ENCODE measurements at regions not wholly inside any gene's neighbourhood (a gene's known extent, or its start where the extent isn't known, plus 50 kb on each side); places are given as distances from the start of the nearest gene placed in this dataset.
A peak's percentile ranks its signal among the peaks of the same experiment; 100 is the strongest.
"Not testable (repeated sequence)": the region's sequence is repeated elsewhere in the genome, so short reads cannot be mapped to it uniquely, and the experiment has no call there.

DNA sequence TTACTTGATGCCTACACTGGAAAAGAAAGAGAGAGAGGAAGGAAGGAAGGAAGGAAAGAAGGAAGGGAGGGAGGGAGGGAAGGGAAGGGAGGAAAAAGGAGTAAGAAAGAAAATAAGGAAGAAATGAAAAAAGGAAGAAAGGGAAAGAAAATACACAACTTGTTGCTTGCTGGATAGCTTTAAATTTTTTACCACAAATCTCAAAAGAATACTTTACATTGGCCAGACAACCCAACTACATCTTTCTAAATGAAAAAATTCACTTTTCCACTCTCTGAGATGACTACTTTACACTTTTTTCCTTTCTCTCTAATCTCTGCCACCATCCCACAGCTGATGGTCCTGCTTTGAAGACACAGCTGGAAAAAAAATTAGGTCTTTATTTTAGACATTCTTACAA, 228.9 kb upstream of the FAM78B start:
- no peak for DNase-seq

DNA sequence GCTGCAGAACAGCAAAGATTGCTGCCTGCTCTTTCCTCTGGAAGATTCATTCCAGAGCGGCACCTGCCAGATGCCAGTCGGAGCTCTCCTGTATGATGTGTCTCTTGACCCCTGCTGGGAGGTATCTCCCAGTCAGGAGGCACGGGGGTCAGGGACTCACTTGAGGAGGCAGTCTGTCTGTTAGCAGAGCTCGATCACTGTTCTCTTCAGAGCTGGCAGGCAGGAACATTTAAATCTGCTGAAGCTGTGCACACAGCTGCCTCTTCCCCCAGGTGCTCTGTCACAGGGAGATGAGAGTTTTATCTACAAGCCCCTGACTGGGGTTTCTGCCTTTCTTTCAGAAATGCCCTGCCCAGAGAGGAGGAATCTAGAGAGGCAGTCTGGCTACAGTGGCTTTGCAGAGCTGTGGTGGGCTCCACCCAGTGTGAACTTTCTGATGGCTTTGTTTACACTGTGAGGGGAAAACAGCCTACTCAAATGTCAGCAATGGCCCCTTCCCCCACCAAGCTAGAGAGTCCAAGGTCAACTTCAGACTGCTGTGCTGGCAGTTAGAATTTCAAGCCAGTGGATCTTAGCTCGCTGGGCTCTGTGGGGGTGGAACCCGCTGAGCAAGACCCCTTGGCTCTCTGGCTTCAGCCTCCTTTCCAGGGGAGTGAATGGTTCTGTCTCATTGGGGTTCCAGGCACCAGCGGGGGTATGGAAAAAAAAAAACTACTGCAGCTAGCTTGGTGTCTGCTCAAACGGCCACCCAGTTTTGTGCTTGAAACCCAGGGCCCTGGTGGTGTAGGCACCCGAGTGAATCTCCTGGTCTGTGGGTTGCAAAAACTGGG, 242.7 kb upstream of the FAM78B start:
- DNase-seq = not testable (repeated sequence)

DNA sequence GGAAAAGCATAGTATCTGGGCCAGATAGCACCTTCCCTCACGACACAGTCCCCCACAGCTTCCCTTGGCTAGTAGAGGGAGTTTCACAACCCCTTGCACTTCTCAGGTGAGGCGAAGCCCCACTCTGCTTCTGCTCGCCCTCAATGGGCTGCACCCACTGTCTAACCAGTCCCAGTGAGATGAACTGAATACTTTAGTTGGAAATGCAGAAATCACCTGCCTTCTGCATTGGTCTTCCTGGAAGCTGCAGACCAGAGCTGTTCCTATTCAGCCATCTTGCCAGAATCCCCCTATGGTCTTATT, 243.2 kb upstream of the FAM78B start:
- no peak for DNase-seq

DNA sequence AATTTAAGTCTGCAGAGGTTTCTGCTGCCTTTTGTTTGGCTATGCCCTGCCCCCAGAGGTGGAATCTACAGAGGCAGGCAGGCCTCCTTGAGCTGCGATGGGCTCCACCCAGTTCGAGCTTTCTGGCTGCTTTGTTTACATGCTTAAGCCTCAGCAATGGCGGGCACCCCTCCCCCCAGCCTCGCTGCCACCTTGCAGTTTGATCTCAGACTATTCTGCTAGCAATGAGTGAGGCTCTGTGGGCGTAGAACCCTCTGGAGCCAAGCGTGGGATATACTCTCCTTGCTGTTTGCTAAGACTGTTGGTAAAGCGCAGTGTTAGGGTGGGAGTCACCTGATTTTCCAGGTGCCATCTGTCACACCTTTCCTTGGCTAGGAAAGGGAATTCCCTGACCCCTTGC, 250.0 kb upstream of the FAM78B start:
- DNase-seq = not testable (repeated sequence)

DNA sequence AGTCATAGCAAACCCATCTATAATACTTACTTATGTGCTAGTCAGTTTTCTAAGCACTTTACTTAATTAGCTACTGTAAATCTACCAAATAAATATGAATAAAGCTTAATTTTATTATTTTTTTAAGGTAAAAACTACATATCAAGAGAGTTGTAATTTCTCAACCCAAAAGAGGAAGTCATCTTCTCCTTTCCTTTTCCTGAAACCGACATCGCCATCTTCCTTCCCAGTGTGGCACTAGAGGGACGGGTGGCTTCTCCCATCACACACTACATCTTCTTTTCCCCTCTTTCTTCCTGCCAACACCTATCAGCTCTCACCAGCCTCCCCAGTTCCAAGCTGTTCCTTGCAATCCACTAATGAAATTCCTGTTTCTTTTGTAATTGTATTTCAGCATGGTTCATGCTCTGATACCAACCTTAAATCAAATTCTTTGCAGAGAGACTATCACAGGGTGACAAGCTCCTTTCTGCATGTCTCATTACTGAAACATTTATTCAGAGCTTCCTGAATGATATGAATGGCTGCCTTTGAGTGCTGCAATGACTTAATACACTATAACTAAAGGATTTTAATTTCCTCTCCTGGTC, 251.6 kb upstream of the FAM78B start:
- DNase-seq = no peak

DNA sequence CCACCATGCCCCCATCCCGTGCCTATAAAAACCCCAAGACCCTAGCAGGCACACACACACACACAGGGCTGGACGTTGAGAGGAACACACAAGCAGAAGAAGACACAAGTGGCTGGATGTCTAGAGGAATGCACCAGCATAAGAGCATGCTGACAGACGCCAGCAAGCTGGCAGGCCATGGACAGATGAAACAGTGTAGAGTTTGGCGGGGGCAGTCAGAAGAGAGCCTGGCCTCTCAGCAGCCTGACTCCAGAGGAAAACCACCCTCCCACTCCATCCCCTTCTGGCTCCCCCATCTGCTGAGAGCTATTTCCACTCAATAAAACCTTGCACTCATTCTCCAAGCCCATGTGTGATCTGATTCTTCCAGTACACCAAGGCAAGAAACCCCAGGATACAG, 255.8 kb upstream of the FAM78B start:
- DNase-seq = not testable (repeated sequence)

DNA sequence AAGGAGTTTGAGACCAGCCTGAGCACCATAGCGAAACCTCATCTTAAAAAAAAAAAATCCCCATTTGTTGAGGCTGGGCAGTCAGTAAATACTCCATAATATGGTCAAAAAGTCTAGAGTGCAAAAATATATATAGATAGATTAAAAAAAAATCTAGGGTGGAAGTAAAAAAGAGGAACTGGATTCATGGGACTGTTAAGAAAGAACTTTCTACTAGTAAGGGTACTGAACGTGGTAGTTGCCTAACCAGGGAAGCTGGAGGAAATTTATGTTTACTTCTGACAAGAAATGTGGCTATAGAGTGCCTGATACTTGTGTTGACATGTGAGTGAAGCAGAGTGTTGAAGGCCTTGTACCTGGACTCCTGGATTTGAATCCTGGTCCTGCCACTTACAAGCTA, 265.9 kb upstream of the FAM78B start:
- DNase-seq = no peak

DNA sequence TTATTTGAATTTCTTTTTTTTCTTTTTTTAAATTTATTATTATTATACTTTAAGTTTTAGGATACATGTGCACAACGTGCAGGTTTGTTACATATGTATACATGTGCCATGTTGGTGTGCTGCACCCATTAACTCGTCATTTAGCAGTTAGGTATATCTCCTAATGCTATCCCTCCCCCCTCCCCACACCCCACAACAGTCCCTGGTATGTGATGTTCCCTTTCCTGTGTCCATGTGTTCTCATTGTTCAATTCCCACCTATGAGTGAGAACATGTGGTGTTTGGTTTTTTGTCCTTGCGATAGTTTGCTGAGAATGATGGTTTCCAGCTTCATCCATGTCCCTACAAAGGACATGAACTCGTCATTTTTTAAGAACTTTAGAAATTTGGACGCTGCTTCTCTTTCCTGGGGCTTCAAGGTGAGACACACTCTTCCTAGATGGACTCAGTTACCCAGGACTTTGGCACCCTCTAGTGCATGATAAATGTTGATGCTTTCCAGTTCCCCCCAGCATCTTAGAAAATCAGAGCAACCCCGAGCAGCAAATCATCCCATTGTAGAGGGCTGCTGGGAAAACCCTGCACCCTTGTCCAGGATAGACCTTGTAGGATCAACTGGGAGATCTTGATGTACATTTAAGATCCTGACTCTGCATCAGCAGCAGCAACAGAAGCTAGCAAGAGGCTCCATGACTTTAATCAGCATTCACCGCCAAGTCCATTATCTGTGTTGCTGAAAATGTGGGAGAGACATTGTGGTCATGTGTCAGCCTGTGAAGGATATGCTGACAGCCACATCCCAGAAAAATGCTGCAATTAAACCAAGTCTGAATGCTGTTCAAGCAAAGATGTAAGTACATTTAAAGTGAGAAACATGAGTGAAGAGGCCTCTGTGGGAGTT, 266.9 kb upstream of the FAM78B start:
- peak; percentile 19 for DNase-seq

DNA sequence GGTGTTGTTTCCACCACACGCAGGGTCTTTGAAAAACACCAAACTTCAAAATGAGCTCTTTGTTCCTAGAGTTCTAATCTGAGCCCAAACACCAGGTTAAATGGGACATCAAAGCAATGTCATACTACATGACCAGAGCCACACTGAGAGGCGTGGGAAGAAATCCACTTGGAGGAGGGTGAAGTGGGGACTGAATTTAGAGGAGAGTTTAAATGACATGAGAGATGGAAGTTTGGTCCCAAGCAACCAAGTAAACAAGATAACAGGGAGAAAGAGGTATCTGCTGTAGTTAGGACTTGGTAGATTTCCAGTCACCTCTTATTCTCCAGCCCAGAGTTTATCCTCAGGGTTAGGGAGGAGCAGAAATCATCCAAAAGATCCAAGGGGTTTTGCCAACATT, 290.9 kb upstream of the FAM78B start:
- DNase-seq = no peak

DNA sequence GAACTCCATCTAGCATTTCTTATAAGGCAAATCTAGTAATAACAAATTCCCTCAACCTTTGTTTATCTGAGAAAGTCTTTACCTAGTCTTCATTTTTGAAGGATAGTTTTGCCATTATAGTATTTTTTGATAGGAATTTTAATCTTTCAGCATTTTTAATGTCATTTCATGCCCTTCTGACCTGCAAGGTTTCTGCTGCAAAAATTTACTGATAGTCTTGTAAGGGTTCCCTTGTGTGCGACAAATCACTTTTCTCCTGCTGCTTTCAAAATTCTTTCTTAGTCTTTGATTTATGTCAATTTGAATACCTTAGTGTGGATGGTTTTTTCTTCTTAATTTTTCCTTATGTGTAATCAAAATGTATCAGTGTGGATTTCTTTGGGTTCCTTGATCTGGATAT, 297.5 kb upstream of the FAM78B start:
- DNase-seq = no peak

DNA sequence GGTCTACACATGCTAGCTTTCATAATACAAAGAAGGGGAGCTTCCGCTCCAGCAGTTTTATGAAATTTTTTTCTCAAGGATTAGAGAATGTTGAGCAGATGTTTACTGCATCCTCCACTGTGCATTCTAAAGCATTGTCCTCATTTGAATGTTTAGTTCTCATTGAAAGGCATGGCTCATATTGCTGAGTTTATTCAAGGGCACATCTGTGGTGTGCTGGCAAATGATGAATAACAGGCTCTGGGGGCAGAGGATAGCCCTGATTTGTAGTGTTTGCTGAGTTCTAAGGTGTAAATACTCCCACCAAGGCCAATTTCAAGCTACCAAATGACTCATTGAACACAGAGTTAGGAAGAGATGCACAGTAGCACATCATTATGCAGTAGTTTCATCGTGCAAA, 303.2 kb upstream of the FAM78B start:
- no peak for DNase-seq

DNA sequence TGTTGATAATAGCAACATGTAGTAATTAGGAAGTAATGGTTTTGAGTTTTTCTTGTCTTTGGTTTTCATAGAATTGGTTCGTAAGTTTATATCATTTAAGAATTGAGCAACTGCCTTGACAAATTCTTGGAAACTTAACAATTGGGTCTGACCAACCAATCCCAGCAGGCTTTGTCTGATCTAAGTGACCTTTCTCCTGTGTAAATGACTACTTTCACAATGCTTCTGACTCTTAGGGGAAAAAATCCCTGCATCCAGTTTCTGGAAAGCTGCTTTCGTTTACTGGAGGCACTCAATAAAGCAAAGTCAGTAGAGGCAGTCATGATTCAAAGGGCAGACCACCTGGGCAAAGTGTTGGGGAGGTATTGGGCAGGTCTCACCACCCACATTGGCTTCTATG, 303.6 kb upstream of the FAM78B start:
- DNase-seq = no peak

DNA sequence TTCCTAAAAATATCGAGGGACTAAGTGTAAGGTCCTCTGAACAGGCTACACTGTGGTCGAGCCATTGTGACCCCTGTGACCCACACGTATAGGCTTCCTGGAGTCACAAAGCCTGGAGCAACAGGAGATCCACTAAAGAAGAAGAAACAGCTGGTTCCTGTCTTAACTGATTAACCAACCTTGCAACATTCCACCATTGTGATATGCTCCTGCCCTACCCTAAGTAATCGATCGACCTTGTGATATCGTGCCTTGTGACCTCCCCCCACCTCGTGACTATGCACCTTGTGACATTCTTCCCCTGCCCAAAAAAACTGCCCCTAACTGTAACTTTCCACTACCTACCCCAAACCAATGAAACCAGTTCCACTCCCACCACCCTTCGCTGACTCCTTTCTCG, 304.6 kb upstream of the FAM78B start:
- no peak for DNase-seq

DNA sequence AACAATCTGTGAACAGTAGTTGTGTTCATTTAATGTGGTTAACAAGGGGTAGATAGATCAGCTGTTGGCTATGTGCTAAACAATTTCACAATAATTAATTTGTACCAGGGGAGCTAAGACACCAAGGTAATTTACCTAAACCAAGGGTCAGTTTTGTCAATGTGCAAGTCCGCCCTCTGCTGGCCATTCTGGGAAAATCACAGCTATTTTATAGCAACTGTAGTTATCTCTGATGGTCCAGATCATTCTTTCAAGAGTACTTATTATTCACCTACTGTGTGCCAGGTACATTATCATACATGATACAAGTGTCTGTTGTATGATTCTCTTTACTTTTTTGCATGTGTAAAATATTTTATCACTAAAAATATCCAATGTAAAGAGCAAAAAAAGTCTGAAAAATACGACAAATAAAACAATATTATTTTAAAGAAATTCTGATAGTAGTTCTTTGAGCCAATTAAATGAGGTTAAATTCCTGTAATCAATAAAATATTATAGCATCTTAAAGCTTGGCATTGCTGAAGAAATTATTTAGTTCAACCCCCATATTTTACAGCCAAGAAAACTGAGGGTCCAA, 312.3 kb upstream of the FAM78B start:
- DNase-seq = peak; percentile 18

DNA sequence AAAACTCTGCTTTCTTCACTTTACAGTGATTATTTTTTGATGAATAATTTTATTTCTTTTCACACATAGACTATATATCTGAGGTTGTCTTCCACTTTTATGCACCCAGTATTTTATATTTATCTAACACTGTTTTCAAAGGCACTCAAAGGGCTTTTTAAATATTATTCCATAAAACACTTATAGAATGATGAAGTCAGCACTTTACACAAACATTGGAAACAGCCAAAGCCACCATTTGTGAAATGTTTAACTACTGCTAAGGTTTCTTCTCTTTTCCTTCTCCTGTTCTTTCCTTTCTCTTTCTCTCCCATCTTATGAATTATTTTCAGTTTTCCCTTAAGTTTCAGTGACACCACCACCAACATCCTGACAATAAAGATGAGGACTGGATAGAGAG, 317.7 kb upstream of the FAM78B start:
- no peak for DNase-seq

DNA sequence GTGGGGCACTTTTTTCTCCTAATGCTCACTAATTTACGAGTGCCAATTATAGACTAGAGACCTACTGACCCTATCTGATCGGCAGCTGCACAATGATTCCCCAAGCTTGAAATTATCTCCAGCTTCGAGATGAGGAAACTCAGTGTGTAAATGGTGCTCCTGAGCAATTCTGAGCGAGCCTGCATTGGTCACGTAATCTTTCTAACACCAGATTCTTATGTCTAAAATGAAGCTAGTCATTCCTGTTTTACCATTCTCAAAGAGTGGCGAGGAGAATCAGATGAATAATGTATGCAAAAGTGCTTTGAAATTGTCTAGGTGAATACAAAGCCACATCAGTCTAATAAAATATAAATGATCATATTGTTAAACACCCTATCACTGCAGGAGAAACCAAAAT, 318.1 kb upstream of the FAM78B start:
- no peak for DNase-seq

DNA sequence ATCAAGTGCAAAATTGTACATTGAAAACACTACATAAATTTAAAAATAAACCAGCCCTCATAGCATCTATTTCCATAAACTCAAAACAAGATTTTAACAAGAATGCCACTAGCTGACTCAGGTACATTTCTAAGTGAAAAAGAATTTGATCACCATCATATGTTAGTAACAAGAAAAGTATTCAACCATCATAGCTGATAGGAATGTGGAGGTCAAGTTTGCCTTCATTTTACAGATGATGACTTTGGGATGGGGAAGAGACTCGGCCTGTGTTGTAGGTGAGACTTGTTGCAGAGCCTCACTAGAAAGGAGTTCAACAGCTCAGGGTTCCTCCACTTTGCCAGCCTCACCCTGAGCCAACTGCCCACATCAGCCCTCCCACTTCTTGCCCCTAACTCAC, 318.8 kb upstream of the FAM78B start:
- no peak for DNase-seq

DNA sequence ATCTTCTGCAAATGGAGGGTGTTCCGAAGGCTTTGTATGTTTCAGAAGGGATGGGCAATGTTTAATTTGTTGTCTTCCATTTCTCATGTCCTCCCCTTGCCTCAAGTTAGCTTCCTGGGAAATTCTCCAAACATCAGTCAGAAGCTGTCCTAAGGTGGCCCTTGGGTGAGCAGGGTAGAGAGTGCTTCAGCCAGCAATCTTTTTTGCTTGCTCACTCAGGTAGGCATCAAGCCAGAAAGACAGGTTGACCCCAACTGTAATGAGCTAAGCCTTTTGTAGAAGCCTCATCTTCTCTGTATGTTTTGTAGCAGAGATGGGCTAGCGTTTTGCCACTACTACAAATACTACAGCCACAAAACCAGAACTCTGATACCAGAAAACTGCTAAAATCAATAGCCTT, 321.5 kb upstream of the FAM78B start:
- no peak for DNase-seq

DNA sequence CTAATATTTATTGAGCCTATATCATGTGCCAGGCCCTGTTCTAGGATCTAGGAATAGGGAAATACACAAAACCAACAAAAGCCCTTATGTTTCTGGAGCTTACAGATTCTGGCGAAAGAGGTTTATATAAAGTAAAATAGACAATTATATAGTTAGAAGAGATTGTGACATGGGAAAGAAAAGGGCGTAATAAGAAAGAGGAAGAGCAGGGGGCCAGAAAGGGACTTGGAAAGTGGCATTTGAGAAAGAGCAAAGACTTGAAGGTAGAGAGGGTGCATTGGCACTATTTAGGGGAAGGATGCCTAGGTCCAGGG, 322.5 kb upstream of the FAM78B start:
- no peak for DNase-seq

DNA sequence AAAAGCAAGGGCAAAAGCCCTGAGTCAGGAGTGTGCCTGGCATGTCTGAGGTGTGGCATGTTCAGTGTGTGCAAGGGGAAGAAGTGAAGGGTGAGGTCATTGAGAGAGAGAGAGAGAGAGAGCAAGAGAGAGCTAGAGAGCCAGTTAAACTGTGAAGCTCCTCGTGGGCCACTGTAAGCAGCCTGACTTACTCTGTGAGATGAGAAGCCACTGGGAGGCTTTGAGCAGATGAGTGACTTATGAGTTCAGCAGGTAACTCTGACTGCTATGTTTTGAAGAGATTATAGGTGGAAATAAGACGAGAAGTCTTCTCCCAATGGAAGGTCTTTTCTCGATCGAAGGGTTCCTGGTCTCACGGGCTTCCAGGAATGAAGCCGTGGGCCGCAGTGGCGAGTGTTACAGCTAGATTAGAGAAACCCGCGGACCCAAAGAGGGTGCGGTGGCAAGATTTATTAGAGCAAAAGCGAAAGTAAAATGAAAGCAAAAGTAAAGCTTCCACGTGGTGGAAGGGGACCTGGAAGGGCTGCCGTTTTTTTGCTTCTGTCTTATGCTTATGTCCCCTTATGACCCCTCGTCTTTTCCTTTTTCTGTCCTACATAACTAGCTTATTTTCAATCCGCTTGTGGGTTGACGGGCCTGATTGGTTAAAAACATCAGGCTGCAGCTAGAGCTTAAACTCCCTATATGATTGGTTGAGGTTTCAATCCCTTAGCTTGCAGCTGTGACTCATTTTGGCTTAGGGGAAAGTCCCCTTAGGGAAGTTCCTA, 323.1 kb upstream of the FAM78B start:
- DNase-seq = peak; percentile 26

DNA sequence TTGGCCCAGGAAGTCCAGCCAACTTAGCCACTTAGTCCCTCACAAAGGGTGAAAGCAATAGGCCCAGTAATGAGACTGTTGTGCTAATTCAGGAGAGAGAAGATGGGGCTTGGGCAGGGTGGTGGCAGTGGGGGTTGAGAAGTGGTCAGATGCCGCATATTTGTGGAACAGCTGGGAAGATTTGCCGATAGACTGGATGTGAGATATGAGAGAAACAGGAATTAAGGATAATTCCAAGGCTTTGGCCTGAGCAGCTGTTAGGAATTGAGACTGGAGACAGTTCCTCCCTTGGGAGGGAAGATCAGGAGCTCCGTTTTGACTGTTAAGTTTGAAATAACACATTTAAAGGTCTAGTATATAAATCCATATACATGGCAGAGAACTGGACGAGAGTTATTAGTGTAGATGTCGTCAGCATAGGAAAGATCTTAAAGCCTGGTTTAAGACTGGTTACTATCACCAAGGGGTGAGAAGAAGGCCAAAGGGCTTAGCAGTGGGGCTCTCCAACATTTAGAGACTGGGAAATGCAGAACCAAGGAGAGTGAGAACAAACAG, 323.7 kb upstream of the FAM78B start:
- DNase-seq = no peak

DNA sequence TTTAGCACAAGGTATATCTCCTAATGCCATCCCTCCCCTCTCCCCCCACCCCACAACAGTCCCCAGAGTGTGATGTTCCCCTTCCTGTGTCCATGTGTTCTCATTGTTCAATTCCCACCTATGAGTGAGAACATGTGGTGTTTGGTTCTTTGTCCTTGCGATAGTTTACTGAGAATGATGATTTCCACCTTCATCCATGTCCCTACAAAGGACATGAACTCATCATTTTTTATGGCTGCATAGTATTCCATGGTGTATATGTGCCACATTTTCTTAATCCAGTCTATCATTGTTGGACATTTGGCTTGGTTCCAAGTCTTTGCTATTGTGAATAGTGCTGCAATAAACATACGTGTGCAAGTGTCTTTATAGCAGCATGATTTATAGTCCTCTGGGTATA, 327.0 kb upstream of the FAM78B start:
- DNase-seq = not testable (repeated sequence)

DNA sequence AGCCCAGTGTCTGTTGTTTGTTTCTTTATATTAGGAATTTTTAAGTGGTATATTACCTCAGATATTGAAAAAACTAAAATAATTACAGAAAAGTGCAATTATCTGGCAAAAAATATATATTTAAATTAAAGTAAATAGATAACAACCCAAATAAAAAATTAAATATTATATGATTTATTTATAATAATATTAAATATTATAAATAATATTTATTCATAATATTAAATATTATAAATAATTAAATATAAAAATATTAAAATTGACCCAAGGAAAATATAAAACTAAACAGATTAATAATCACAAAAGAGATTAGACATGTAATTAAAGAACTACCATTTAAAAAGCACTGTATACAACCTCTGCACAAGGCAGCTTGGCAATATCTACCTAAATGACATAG, 331.9 kb upstream of the POGK start:
- DNase-seq = no peak
